ENCODE measurements at regions not wholly inside any gene's neighbourhood (a gene's known extent, or its start where the extent isn't known, plus 50 kb on each side); places are given as distances from the start of the nearest gene placed in this dataset.

DNA sequence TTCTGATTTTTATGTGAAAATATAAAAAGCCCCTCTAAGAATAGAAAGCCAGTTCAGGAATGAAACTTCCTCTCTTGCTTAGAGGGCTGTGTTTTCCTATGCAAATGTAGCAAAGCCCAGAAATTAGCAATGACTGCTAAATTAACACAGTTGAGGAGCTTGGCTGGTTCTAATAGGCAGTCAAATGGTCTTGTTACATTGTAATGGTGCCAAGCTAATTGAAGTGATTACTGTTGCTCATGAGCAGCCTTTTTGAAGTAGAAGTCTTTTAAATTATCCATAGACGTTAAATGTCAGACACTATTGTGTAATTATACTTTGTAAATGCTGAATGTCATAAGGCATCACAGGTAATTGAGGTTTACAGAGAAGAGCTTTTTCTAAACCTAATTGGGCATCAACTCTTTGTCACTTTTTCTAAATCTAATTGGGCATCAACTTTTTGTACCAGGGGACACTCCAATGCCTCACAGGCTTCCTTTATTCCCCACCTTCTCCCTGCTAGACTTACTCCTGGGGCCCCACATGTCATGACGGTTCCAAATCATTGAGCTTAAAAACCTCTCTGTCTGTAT, 229.1 kb downstream of the PSAT1 start:
- 74 to 89% (median 79%) methylated on average over 2 of the region's 2 CpGs for WGBS, 3 donors
- H3K9me3 ChIP-seq (ENCODE audit: control insufficient read depth in 2 of 2, insufficient read depth in 1 of 2, low read depth in 1 of 2, low read length in 1 of 2) = no peaks in the 10 kb centered on the region
- no peaks in the 10 kb centered on the region for H3K36me3 ChIP-seq (ENCODE audit: control insufficient read depth in 3 of 3, insufficient read depth in 2 of 3, low read depth in 1 of 3, low read length in 3 of 3)
- FAIRE-seq (no peak), DNase-seq (no peak)
- H3K27ac ChIP-seq (ENCODE audit: low read depth in 1 of 3, low read length in 2 of 3) = no peak overlapping the region
- no peak overlapping the region for H3K4me3 ChIP-seq (ENCODE audit: low read depth in 1 of 3, low read length in 3 of 3)
- no peaks in the 10 kb centered on the region for H3K27me3 ChIP-seq (ENCODE audit: control insufficient read depth in 3 of 3, insufficient read depth in 3 of 3, low read length in 3 of 3)
- H3K4me1 ChIP-seq (ENCODE audit: control insufficient read depth in 3 of 3, insufficient read depth in 2 of 3, low read depth in 1 of 3, low read length in 2 of 3) = no peaks in the 10 kb centered on the region

DNA sequence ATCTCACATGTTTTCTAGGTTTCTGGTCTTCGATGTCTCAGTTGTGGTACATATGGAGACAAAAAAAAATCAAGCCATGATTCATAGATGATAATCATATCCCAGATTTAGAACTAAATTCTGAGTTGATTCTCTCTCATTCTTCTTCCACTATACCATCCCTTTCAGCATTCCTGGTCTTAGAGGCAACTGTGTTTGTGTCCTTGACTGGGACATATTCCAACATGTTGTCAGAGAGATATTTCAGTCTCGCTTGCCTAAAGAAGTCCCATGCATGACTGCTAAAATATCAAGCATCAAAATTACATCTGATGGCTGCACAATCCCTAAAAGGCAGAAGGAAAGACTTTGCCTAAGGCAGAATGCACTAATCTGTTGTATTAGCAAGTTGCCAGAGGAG, 236.6 kb downstream of the PSAT1 start:
- no peak overlapping the region for H3K27ac ChIP-seq (ENCODE audit: low read depth in 1 of 3, low read length in 2 of 3)
- H3K36me3 ChIP-seq (ENCODE audit: control insufficient read depth in 3 of 3, insufficient read depth in 2 of 3, low read depth in 1 of 3, low read length in 3 of 3) = no peaks in the 10 kb centered on the region
- DNase-seq (no peak), FAIRE-seq (no peak)
- H3K4me1 ChIP-seq (ENCODE audit: control insufficient read depth in 3 of 3, insufficient read depth in 2 of 3, low read depth in 1 of 3, low read length in 2 of 3) = no peaks in the 10 kb centered on the region
- no peaks in the 10 kb centered on the region for H3K9me3 ChIP-seq (ENCODE audit: control insufficient read depth in 2 of 2, insufficient read depth in 1 of 2, low read depth in 1 of 2, low read length in 1 of 2)
- 80 to 82% (median 81%) methylated on average over 2 of the region's 2 CpGs for WGBS, 3 donors
- no peaks in the 10 kb centered on the region for H3K27me3 ChIP-seq (ENCODE audit: control insufficient read depth in 3 of 3, insufficient read depth in 3 of 3, low read length in 3 of 3)
- H3K4me3 ChIP-seq (ENCODE audit: low read depth in 1 of 3, low read length in 3 of 3) = no peak overlapping the region

DNA sequence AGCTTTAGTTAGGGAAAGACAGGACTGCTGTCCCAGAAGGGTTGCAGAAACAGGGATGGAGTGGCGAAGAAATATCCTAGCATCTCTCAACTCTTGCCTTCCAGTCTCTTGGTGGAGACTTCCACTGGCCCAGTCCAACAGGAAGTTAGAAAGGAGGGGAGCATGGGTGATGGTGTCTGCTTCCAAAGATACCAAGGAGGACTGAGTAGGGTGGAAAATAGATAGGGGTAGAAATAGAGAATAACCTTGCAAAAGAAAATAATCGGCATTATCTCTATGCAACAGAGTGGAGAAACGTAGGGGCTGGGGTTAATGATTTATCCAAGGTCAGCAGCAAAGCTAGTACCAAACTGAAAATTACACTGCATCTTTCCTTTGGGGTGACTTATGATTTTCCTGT, 242.3 kb downstream of the PSAT1 start:
- H3K36me3 ChIP-seq (ENCODE audit: control insufficient read depth in 3 of 3, insufficient read depth in 2 of 3, low read depth in 1 of 3, low read length in 3 of 3) = no peaks in the 10 kb centered on the region
- no peak for DNase-seq
- no peaks in the 10 kb centered on the region for H3K27me3 ChIP-seq (ENCODE audit: control insufficient read depth in 3 of 3, insufficient read depth in 3 of 3, low read length in 3 of 3)
- H3K9me3 ChIP-seq (ENCODE audit: control insufficient read depth in 2 of 2, insufficient read depth in 1 of 2, low read depth in 1 of 2, low read length in 1 of 2) = no peaks in the 10 kb centered on the region
- H3K27ac ChIP-seq (ENCODE audit: low read depth in 1 of 3, low read length in 2 of 3) = no peak overlapping the region
- no peak for FAIRE-seq
- no peaks in the 10 kb centered on the region for H3K4me1 ChIP-seq (ENCODE audit: control insufficient read depth in 3 of 3, insufficient read depth in 2 of 3, low read depth in 1 of 3, low read length in 2 of 3)
- 50 to 78% (median 63%) methylated on average over 3 of the region's 3 CpGs for WGBS, 3 donors
- no peak overlapping the region for H3K4me3 ChIP-seq (ENCODE audit: low read depth in 1 of 3, low read length in 3 of 3)

DNA sequence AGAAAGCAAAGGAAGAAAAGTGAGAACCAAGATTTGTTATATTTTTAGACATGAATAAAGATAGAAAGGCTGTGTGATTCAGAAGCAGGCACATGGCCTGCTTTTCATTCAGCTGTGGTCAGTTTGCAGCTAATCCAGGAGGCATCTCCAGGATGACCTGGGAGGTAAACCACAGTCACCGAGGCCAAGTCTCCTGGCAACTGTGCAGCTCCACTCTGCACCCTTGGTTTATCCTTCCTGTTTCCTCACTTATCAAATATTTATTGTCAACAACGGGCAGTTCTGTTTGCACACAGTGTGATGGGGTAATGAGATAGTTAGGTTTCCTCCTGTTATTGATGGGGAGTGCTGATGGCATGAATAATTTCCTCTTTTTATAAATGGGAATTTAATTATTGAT, 243.0 kb downstream of the PSAT1 start:
- no peak for FAIRE-seq
- WGBS, 3 donors = 17 to 37% (median 18%) methylated on average over 2 of the region's 2 CpGs

DNA sequence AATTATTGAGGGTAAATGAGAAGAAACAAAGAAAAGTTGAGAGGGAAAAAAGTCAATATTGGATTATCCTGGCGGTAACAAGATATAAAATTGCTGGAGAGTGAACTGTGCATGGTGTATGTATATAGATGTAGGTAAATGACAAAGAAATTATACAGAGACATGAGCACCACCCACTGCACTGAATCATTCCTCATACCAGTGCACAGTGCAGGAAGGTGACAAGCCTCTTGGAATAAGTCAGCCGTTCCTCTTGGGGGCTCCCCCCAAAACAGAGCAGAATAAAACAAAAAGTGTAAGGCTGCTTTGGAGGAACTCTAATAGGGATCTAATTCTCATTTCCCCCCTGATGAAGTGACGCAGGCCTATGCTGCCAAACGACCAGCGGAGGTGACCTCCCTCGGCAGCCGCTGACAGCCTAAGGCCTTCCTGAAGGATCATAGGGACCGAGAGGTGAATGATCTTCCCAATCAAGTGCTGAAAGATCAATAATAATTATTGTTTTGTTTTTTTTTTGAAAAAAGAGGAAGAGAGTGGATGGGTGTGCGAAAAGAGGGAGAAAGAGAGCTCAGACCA, 245.0 kb downstream of the PSAT1 start:
- WGBS, 3 donors = 54 to 76% (median 54%) methylated on average over 9 of the region's 9 CpGs
- no peak for FAIRE-seq
- no peak for DNase-seq

More for the DNA sequence above, 243.0 kb downstream of the PSAT1 start:
- Histone ChIP-seq H3K27me3 (ENCODE audit: control insufficient read depth in 3 of 3, insufficient read depth in 3 of 3, low read length in 3 of 3) (no peaks in the 10 kb centered on the region), H3K4me1 (ENCODE audit: control insufficient read depth in 3 of 3, insufficient read depth in 2 of 3, low read depth in 1 of 3, low read length in 2 of 3) (no peaks in the 10 kb centered on the region), H3K4me3 (ENCODE audit: low read depth in 1 of 3, low read length in 3 of 3) (no peak overlapping the region), H3K36me3 (ENCODE audit: control insufficient read depth in 3 of 3, insufficient read depth in 2 of 3, low read depth in 1 of 3, low read length in 3 of 3) (no peaks in the 10 kb centered on the region), H3K9me3 (ENCODE audit: control insufficient read depth in 2 of 2, insufficient read depth in 1 of 2, low read depth in 1 of 2, low read length in 1 of 2) (no peaks in the 10 kb centered on the region), H3K27ac (ENCODE audit: low read depth in 1 of 3, low read length in 2 of 3) (no peak overlapping the region)
- no peak for DNase-seq

DNA sequence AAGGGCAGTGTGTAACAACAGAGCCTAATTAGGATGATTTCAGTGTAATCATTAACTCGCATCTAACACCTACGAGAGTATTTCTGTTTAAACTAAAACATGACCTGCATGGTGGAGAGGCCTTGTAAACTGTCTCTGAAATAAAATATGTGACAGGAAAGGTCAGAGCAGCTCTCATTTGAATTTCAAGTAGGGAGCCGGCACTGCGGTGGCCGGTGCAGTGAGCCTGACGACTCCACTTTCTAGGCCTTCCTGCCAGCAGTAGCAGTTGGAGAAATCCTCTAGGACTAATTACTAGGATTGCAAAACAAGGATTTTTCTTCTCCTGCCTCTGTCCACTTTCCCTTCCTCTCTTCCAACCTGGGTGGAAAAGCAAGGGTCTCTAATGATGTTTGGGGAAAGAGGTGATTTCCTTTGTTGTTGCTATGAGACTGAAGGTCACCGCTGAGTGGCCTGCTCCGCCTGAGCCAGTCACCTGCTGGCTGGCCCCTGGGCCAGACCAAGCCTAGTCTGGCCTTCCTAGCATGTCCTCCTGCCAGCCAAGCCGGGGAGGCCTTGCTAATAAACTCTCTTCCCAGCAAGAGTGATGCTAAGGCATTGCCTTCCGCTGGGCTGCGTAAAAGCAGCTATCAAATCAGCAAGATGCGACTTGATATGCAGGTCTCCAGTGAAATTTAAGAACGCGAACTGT, 245.7 kb downstream of the PSAT1 start:
- H3K36me3 ChIP-seq (ENCODE audit: control insufficient read depth in 3 of 3, insufficient read depth in 2 of 3, low read depth in 1 of 3, low read length in 3 of 3) = no peaks in the 10 kb centered on the region
- H3K4me1 ChIP-seq (ENCODE audit: control insufficient read depth in 3 of 3, insufficient read depth in 2 of 3, low read depth in 1 of 3, low read length in 2 of 3) = no peaks in the 10 kb centered on the region
- H3K9me3 ChIP-seq (ENCODE audit: control insufficient read depth in 2 of 2, insufficient read depth in 1 of 2, low read depth in 1 of 2, low read length in 1 of 2) = no peaks in the 10 kb centered on the region
- H3K27me3 ChIP-seq (ENCODE audit: control insufficient read depth in 3 of 3, insufficient read depth in 3 of 3, low read length in 3 of 3) = no peaks in the 10 kb centered on the region
- DNase-seq (no peak), FAIRE-seq (no peak)
- H3K4me3 ChIP-seq (ENCODE audit: low read depth in 1 of 3, low read length in 3 of 3) = no peak overlapping the region
- H3K27ac ChIP-seq (ENCODE audit: low read depth in 1 of 3, low read length in 2 of 3) = no peak overlapping the region
- WGBS, 3 donors = 58 to 73% (median 63%) methylated on average over 14 of the region's 14 CpGs

More for the DNA sequence above, 245.0 kb downstream of the PSAT1 start:
- Histone ChIP-seq H3K36me3 (ENCODE audit: control insufficient read depth in 3 of 3, insufficient read depth in 2 of 3, low read depth in 1 of 3, low read length in 3 of 3) (no peaks in the 10 kb centered on the region), H3K27ac (ENCODE audit: low read depth in 1 of 3, low read length in 2 of 3) (no peak overlapping the region), H3K4me1 (ENCODE audit: control insufficient read depth in 3 of 3, insufficient read depth in 2 of 3, low read depth in 1 of 3, low read length in 2 of 3) (no peaks in the 10 kb centered on the region), H3K9me3 (ENCODE audit: control insufficient read depth in 2 of 2, insufficient read depth in 1 of 2, low read depth in 1 of 2, low read length in 1 of 2) (no peaks in the 10 kb centered on the region), H3K4me3 (ENCODE audit: low read depth in 1 of 3, low read length in 3 of 3) (no peak overlapping the region), H3K27me3 (ENCODE audit: control insufficient read depth in 3 of 3, insufficient read depth in 3 of 3, low read length in 3 of 3) (no peaks in the 10 kb centered on the region)

DNA sequence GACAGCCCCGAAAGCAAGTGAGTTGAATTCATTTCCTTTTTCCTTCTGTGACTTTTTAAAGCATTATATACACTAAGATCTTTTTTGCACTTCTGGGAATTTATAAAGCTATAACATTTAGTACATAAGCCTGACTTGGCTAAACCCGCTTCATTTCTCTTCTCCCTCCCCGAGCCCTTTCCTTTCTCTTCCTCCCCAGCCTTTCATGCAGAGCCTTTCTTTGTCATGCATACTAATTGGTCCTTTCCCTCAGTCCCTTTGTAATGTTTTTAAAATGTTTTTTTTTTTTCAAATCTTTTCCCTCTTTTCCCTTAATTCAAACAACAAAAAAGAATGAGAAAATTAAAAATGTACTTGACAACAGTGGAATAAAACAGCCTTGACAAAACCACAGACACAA, 246.4 kb downstream of the PSAT1 start:
- H3K4me3 ChIP-seq (ENCODE audit: low read depth in 1 of 3, low read length in 3 of 3) = no peak overlapping the region
- no peaks in the 10 kb centered on the region for H3K4me1 ChIP-seq (ENCODE audit: control insufficient read depth in 3 of 3, insufficient read depth in 2 of 3, low read depth in 1 of 3, low read length in 2 of 3)
- no peak overlapping the region for H3K27ac ChIP-seq (ENCODE audit: low read depth in 1 of 3, low read length in 2 of 3)
- FAIRE-seq (no peak), DNase-seq (no peak)
- 66 to 76% (median 73%) methylated on average over 3 of the region's 3 CpGs for WGBS, 3 donors
- H3K9me3 ChIP-seq (ENCODE audit: control insufficient read depth in 2 of 2, insufficient read depth in 1 of 2, low read depth in 1 of 2, low read length in 1 of 2) = no peaks in the 10 kb centered on the region
- no peaks in the 10 kb centered on the region for H3K27me3 ChIP-seq (ENCODE audit: control insufficient read depth in 3 of 3, insufficient read depth in 3 of 3, low read length in 3 of 3)
- H3K36me3 ChIP-seq (ENCODE audit: control insufficient read depth in 3 of 3, insufficient read depth in 2 of 3, low read depth in 1 of 3, low read length in 3 of 3) = no peaks in the 10 kb centered on the region

DNA sequence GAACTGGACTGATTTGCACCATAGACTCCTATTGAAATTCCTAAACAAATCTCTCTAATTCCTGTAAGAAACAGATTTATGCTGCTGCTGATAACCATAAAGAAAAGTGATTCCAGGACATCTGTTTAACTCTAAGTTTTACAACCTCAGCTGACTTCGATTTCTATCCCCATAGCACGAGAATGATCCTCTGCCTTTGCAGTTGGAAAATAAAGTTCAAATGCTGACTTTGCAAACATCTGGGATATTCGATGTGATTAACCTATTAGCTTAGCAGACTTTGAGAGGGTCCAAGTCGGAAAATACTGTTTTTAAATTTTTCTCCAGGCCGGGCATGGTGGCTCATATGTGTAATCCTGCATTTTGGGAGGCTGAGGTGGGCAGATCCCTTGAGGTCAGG, 247.3 kb downstream of the PSAT1 start:
- H3K27ac ChIP-seq (ENCODE audit: low read depth in 1 of 3, low read length in 2 of 3) = no peak overlapping the region
- no peak overlapping the region for H3K4me3 ChIP-seq (ENCODE audit: low read depth in 1 of 3, low read length in 3 of 3)
- no peaks in the 10 kb centered on the region for H3K27me3 ChIP-seq (ENCODE audit: control insufficient read depth in 3 of 3, insufficient read depth in 3 of 3, low read length in 3 of 3)
- WGBS, 3 donors = 68 to 82% (median 72%) methylated on average over 5 of the region's 5 CpGs
- no peaks in the 10 kb centered on the region for H3K9me3 ChIP-seq (ENCODE audit: control insufficient read depth in 2 of 2, insufficient read depth in 1 of 2, low read depth in 1 of 2, low read length in 1 of 2)
- DNase-seq = no peak
- FAIRE-seq = no peak
- no peaks in the 10 kb centered on the region for H3K4me1 ChIP-seq (ENCODE audit: control insufficient read depth in 3 of 3, insufficient read depth in 2 of 3, low read depth in 1 of 3, low read length in 2 of 3)
- no peaks in the 10 kb centered on the region for H3K36me3 ChIP-seq (ENCODE audit: control insufficient read depth in 3 of 3, insufficient read depth in 2 of 3, low read depth in 1 of 3, low read length in 3 of 3)

Data from small intestine (tissue), 7 donors.